Lower leg skin (tissue), 4 donors: ENCODE measurements at regions not wholly inside any gene's neighbourhood (a gene's known extent, or its start where the extent isn't known, plus 50 kb on each side); places are given as distances from the start of the nearest gene placed in this dataset.

Experiments
- DNase-seq, 2 donors: peaks; one replicate each; pipeline ENCODE4 v3.0.0-alpha.2; 2019; ENCODE audit warnings: low spot score in 2 of 2
- H3K4me3 ChIP-seq: fragments of 200-600 bp; sonication (generic); 2 replicates; pipeline ENCODE4 v1.5.1; 2017; ENCODE audit warnings: mild to moderate bottlenecking, low read depth; ENCODE audit not compliant: poor library complexity, severe bottlenecking
- CTCF ChIP-seq, 3 donors: fragments of 450-650 bp; IDR thresholded peaks; one replicate each; pipeline ENCODE4 v1.5.1; 2016; ENCODE audit warnings: antibody characterized with exemption in 3 of 3, mild to moderate bottlenecking in 3 of 3, moderate library complexity in 2 of 3
- POLR2A ChIP-seq, 2 donors: fragments of 450-650 bp; IDR thresholded peaks; one replicate each; pipeline ENCODE4 v1.6.1; 2016 to 2017; ENCODE audit warnings: antibody characterized with exemption in 2 of 2, mild to moderate bottlenecking in 1 of 2, moderate library complexity in 1 of 2
- WGBS, 2 donors: methylation state at CpG; one replicate each; pipeline ENCODE4 v1.1.5; 2018; 5-methylcytosine and 5-hydroxymethylcytosine counted together
- intact Hi-C: fragments of 100-400 bp; cut with DNase I; formaldehyde crosslinking; loops from one replicate; pipeline ENCODE4 v1.15.0; 2023; ENCODE audit warnings: low total_unique reads

GRCh38 chr2:61774351-61774750, 79.5 kb downstream of the FAM161A start:
- WGBS, 2 donors, result 68 to 75% methylated on average over 1 of the region's 1 CpG
- intact Hi-C loops, result no loop called here
- TF ChIP-seq POLR2A (IDR thresholded peaks at IDR 0.05), result no peak
- no peak for TF ChIP-seq CTCF (IDR thresholded peaks at IDR 0.05)
- DNase-seq, result no peak
- H3K4me3 ChIP-seq, result no peak overlapping the region

- no peak overlapping the region for H3K4me3 ChIP-seq
- TF ChIP-seq CTCF (IDR thresholded peaks at IDR 0.05), result no peak
- no peak for TF ChIP-seq POLR2A (IDR thresholded peaks at IDR 0.05)
- DNase-seq, result no peak
- 72 to 75% methylated on average over 7 of the region's 7 CpGs for WGBS, 2 donors
- intact Hi-C loops, result no loop called here
Observed at GRCh38 chr2:61771904-61772845, 81.7 kb downstream of the FAM161A start.

GRCh38 chr2:61770746-61771145, 83.1 kb downstream of the FAM161A start:
- no peak for DNase-seq
- H3K4me3 ChIP-seq, result no peak overlapping the region
- no peak for TF ChIP-seq POLR2A (IDR thresholded peaks at IDR 0.05)
- TF ChIP-seq CTCF (IDR thresholded peaks at IDR 0.05), result no peak
- intact Hi-C loops, result no loop called here

GRCh38 chr2:61770298-61770697, 83.6 kb downstream of the FAM161A start:
- intact Hi-C loops, result no loop called here
- DNase-seq, result no peak
- no peak overlapping the region for H3K4me3 ChIP-seq
- 31% methylated on average over 1 of the region's 1 CpG for WGBS, 2 donors
- TF ChIP-seq CTCF (IDR thresholded peaks at IDR 0.05) (no peak), POLR2A (IDR thresholded peaks at IDR 0.05) (no peak)

- intact Hi-C loops, result no loop called here
- DNase-seq, result no peak
- TF ChIP-seq CTCF (IDR thresholded peaks at IDR 0.05) (no peak), POLR2A (IDR thresholded peaks at IDR 0.05) (no peak)
- 88 to 89% methylated on average over 1 of the region's 1 CpG for WGBS, 2 donors
- no peak overlapping the region for H3K4me3 ChIP-seq
Observed at GRCh38 chr2:61769093-61769675, 84.7 kb downstream of the FAM161A start.
